PC-3 (cell line): ENCODE measurements at regions not wholly inside any gene's neighbourhood (a gene's known extent, or its start where the extent isn't known, plus 50 kb on each side); places are given as distances from the start of the nearest gene placed in this dataset.

Experiments
- ATAC-seq: fragments of 200-7000 bp; cut with Tn5 transposase; 2 replicates; pipeline ENCODE4 v1.9.1; 2020; ENCODE audit warnings: mild to moderate bottlenecking, moderate library complexity
- BruUV-seq: library from RNA; stranded (reverse); fragments of 400-500 nt; replicated peaks from 2 replicates; lab custom pipeline; 2021; lab: Mats Ljungman, UMichigan
- CTCF ChIA-PET: fragments of 300-600 bp; sonication (Branson Sonifier 250); formaldehyde crosslinking; loops from one replicate; lab custom pipeline; 2022; ENCODE audit warnings: antibody characterized with exemption; lab: Charles Lee
- POLR2A ChIA-PET: fragments of 300-600 bp; sonication (Branson Sonifier 250); formaldehyde crosslinking; loops from one replicate; lab custom pipeline; 2022; ENCODE audit warnings: antibody characterized with exemption; ENCODE audit not compliant: unreplicated experiment; lab: Charles Lee
- DNase-seq: peaks from one replicate; pipeline ENCODE4 v3.0.0-alpha.2; 2015
- H2AFZ ChIP-seq: fragments of 300-600 bp; sonication (generic); 2 replicates; pipeline ENCODE4 v1.6.0; 2016; ENCODE audit warnings: antibody characterized with exemption, low read length
- H3F3A ChIP-seq: fragments of 300-600 bp; sonication (generic); one replicate; pipeline ENCODE4 v1.6.0; 2017; ENCODE audit warnings: antibody characterized with exemption, low read length, control low read depth, mild to moderate bottlenecking; ENCODE audit not compliant: unreplicated experiment
- H3K27ac ChIP-seq: fragments of 300-600 bp; sonication (generic); 2 replicates; pipeline ENCODE4 v1.5.1; 2016; ENCODE audit warnings: mild to moderate bottlenecking, low read length
- H3K27me3 ChIP-seq: fragments of 300-600 bp; sonication (generic); 2 replicates; pipeline ENCODE4 v1.6.1; 2016; ENCODE audit warnings: low read length, mixed read lengths
- H3K36me3 ChIP-seq: fragments of 300-600 bp; sonication (generic); 2 replicates; pipeline ENCODE4 v1.6.1; 2016; ENCODE audit warnings: low read depth, mixed run types, low read length, mixed read lengths
- H3K4me1 ChIP-seq: fragments of 300-600 bp; sonication (generic); 2 replicates; pipeline ENCODE4 v1.5.1; 2016; ENCODE audit warnings: low read length; ENCODE audit not compliant: insufficient read depth
- H3K4me2 ChIP-seq: fragments of 300-600 bp; sonication (generic); 2 replicates; pipeline ENCODE4 v1.6.0; 2016; ENCODE audit warnings: low read length
- H3K4me3 ChIP-seq: fragments of 300-600 bp; sonication (generic); 2 replicates; pipeline ENCODE4 v1.5.1; 2016; ENCODE audit warnings: mild to moderate bottlenecking, low read length, mixed read lengths
- H3K79me2 ChIP-seq: fragments of 300-600 bp; sonication (generic); 2 replicates; pipeline ENCODE4 v1.6.1; 2017; ENCODE audit warnings: low read length, mixed read lengths
- H3K9ac ChIP-seq: fragments of 300-600 bp; sonication (generic); 2 replicates; pipeline ENCODE4 v1.6.0; 2016; ENCODE audit warnings: mild to moderate bottlenecking, low read length
- H3K9me2 ChIP-seq: fragments of 300-600 bp; sonication (generic); replicated peaks from 2 replicates; pipeline ENCODE4 v1.6.1; 2016; ENCODE audit warnings: mixed run types, low read length, mixed read lengths
- H3K9me3 ChIP-seq: fragments of 300-600 bp; sonication (generic); 2 replicates; pipeline ENCODE4 v1.6.1; 2016; ENCODE audit warnings: low read length, mixed read lengths
- H4K20me1 ChIP-seq: fragments of 300-600 bp; sonication (generic); 2 replicates; pipeline ENCODE4 v1.6.1; 2016; ENCODE audit warnings: low read length, mixed read lengths
- CTCF ChIP-seq: fragments of 300-600 bp; sonication (generic); conservative IDR thresholded peaks from 2 replicates; pipeline ENCODE4 v1.5.1; 2017; ENCODE audit warnings: antibody characterized with exemption, low read depth, mild to moderate bottlenecking, low read length
- EZH2 ChIP-seq: fragments of 300-600 bp; sonication (generic); IDR thresholded peaks from one replicate; pipeline ENCODE4 v1.6.1; 2017; ENCODE audit warnings: antibody characterized with exemption, mild to moderate bottlenecking, low read length; ENCODE audit not compliant: unreplicated experiment
- EZH2phosphoT487 ChIP-seq: fragments of 300-600 bp; sonication (generic); IDR thresholded peaks from 2 replicates; pipeline ENCODE4 v1.6.1; 2018; ENCODE audit warnings: mild to moderate bottlenecking, antibody characterized with exemption, low read length, borderline replicate concordance
- intact Hi-C: fragments of 100-400 bp; cut with micrococcal nuclease; formaldehyde crosslinking; loops from 2 replicates; pipeline ENCODE4 v1.9.0; 2023

- no peaks in the 10 kb centered on the region for H3K9me3 ChIP-seq
- intact Hi-C loops, result no loop called here
- H3K4me1 ChIP-seq, result no peaks in the 10 kb centered on the region
- no peaks in the 10 kb centered on the region for H3K36me3 ChIP-seq
- CTCF ChIA-PET, result no interaction called here
- H4K20me1 ChIP-seq, result no peaks in the 10 kb centered on the region
- TF ChIP-seq EZH2 (no peak), EZH2phosphoT487 (no peak), CTCF (no peak)
- no peak overlapping the region for H3K4me3 ChIP-seq
- no peak overlapping the region for H3K4me2 ChIP-seq
- no peak overlapping the region for H2AFZ ChIP-seq
- ATAC-seq, result no peak
- H3K9ac ChIP-seq, result no peak overlapping the region
- no peak for DNase-seq
- no peaks in the 10 kb centered on the region for H3K9me2 ChIP-seq
- no peak overlapping the region for H3K27ac ChIP-seq
- no peaks in the 10 kb centered on the region for H3K79me2 ChIP-seq
- POLR2A ChIA-PET, result no interaction called here
- H3K27me3 ChIP-seq, result no peaks in the 10 kb centered on the region
- BruUV-seq, result no TSS peak
- no peaks in the 10 kb centered on the region for H3F3A ChIP-seq
Measured at GRCh38 chr11:70710601-70711000, 312.3 kb downstream of the CTTN start.

GRCh38 chr11:70711095-70711910 is 313.0 kb downstream of the CTTN start:
- no peak overlapping the region for H3K4me3 ChIP-seq
- POLR2A ChIA-PET, result no interaction called here
- no peak overlapping the region for H2AFZ ChIP-seq
- CTCF ChIA-PET, result no interaction called here
- no peaks in the 10 kb centered on the region for H3F3A ChIP-seq
- ATAC-seq (no peak), DNase-seq (no peak)
- H4K20me1 ChIP-seq, result no peaks in the 10 kb centered on the region
- intact Hi-C loops, result no loop called here
- H3K27ac ChIP-seq, result no peak overlapping the region
- TF ChIP-seq EZH2, result no peak
- TF ChIP-seq EZH2phosphoT487, result no peak
- TF ChIP-seq CTCF, result no peak
- H3K27me3 ChIP-seq, result no peaks in the 10 kb centered on the region
- H3K4me2 ChIP-seq, result no peak overlapping the region
- no peak overlapping the region for H3K9ac ChIP-seq
- no peaks in the 10 kb centered on the region for H3K9me3 ChIP-seq
- H3K4me1 ChIP-seq, result no peaks in the 10 kb centered on the region
- no peaks in the 10 kb centered on the region for H3K36me3 ChIP-seq
- BruUV-seq, result no TSS peak
- no peaks in the 10 kb centered on the region for H3K79me2 ChIP-seq
- no peaks in the 10 kb centered on the region for H3K9me2 ChIP-seq

- ChIA-PET CTCF (no interaction called here), POLR2A (no interaction called here)
- Histone ChIP-seq H3K9ac (no peak overlapping the region), H3F3A (no peaks in the 10 kb centered on the region), H4K20me1 (no peaks in the 10 kb centered on the region), H3K27me3 (no peaks in the 10 kb centered on the region), H3K27ac (no peak overlapping the region), H2AFZ (no peak overlapping the region), H3K9me2 (no peaks in the 10 kb centered on the region), H3K4me3 (no peak overlapping the region), H3K36me3 (no peaks in the 10 kb centered on the region), H3K79me2 (no peaks in the 10 kb centered on the region), H3K4me2 (no peak overlapping the region), H3K4me1 (no peaks in the 10 kb centered on the region), H3K9me3 (no peaks in the 10 kb centered on the region)
- ATAC-seq (no peak), DNase-seq (no peak)
- TF ChIP-seq EZH2 (no peak), CTCF (no peak), EZH2phosphoT487 (no peak)
- intact Hi-C loops, result no loop called here
- no TSS peak for BruUV-seq
Measured at GRCh38 chr11:70711911-70712185, 313.5 kb downstream of the CTTN start.
